HEK293 (cell line): ENCODE measurements at regions not wholly inside any gene's neighbourhood (a gene's known extent, or its start where the extent isn't known, plus 50 kb on each side); places are given as distances from the start of the nearest gene placed in this dataset.

Experiments used
- CTCF ChIA-PET: fragments of 350-600 bp; formaldehyde crosslinking; extraction: SDS; loops from one replicate; lab custom pipeline; 2021; ENCODE audit warnings: antibody characterized with exemption; lab: Yijun Ruan, JAX
- POLR2A ChIA-PET: fragments of 300-600 bp; formaldehyde crosslinking; extraction: SDS; loops from one replicate; lab custom pipeline; 2020; ENCODE audit warnings: antibody characterized with exemption, inconsistent platforms; lab: Yijun Ruan, JAX
- H3K27ac ChIP-seq: fragments of 200-500 bp; sonication (Bioruptor generic); 2 replicates; pipeline ENCODE4 v1.5.1; 2014; ENCODE audit warnings: low read depth, low read length, control low read depth, inconsistent platforms; ENCODE audit errors: extremely low read depth
- H3K36me3 ChIP-seq, 2 experiments: fragments of 200-500 bp in 1 of 2; sonication (Bioruptor generic) in 1 of 2; 1 replicate in 1 of 2; 2 replicates in 1 of 2; pipeline ENCODE4 v1.5.1; 2014 to 2017; ENCODE audit warnings: inconsistent platforms in 2 of 2, low read length in 2 of 2; ENCODE audit not compliant: control insufficient read depth in 2 of 2, insufficient read depth in 1 of 2
- H3K4me1 ChIP-seq: fragments of 200-500 bp; sonication (Bioruptor generic); 2 replicates; pipeline ENCODE4 v1.5.1; 2014; ENCODE audit warnings: mild to moderate bottlenecking, low read length, inconsistent platforms; ENCODE audit not compliant: control insufficient read depth, insufficient read depth
- H3K4me3 ChIP-seq: 2 replicates; pipeline ENCODE4 v1.5.1; 2011; ENCODE audit warnings: low read depth, mild to moderate bottlenecking, control low read depth, low read length, moderate library complexity
- H3K9me3 ChIP-seq: fragments of 200-500 bp; sonication (Bioruptor generic); 2 replicates; pipeline ENCODE4 v1.5.1; 2014; ENCODE audit warnings: low read depth, low read length, inconsistent platforms; ENCODE audit not compliant: control insufficient read depth, insufficient read depth
- BCL11A ChIP-seq: fragments of 450-650 bp; formaldehyde crosslinking; IDR thresholded peaks from 2 replicates; pipeline ENCODE4 v1.5.1; 2016; ENCODE audit warnings: low read depth, missing biosample characterization, missing genetic modification characterization
- KLF10 ChIP-seq: fragments of 450-650 bp; IDR thresholded peaks from 2 replicates; pipeline ENCODE4 v1.5.1; 2018; ENCODE audit warnings: missing biosample characterization, mild to moderate bottlenecking, missing genetic modification characterization
- PRDM1 ChIP-seq: fragments of 450-650 bp; formaldehyde crosslinking; IDR thresholded peaks from 2 replicates; pipeline ENCODE4; 2016; ENCODE audit warnings: missing biosample characterization, missing genetic modification characterization
- SETDB1 ChIP-seq: IDR thresholded peaks from one replicate; pipeline ENCODE4 v1.6.1; 2017; ENCODE audit warnings: mild to moderate bottlenecking, low read length, moderate library complexity, mixed read lengths; ENCODE audit not compliant: insufficient read length
- ZBTB26 ChIP-seq: fragments of 450-650 bp; formaldehyde crosslinking; optimal IDR thresholded peaks from 2 replicates; pipeline ENCODE3; 2016; ENCODE audit warnings: missing biosample characterization, mild to moderate bottlenecking, missing genetic modification characterization
- ZNF157 ChIP-seq: fragments of 450-650 bp; formaldehyde crosslinking; IDR thresholded peaks from 2 replicates; pipeline ENCODE4 v1.5.1; 2016; ENCODE audit warnings: missing biosample characterization, missing genetic modification characterization
- ZNF521 ChIP-seq: fragments of 450-650 bp; formaldehyde crosslinking; IDR thresholded peaks from 2 replicates; pipeline ENCODE4 v1.5.1; 2017; ENCODE audit warnings: missing biosample characterization, mild to moderate bottlenecking, missing genetic modification characterization
- ZNF580 ChIP-seq: fragments of 450-650 bp; formaldehyde crosslinking; IDR thresholded peaks from 2 replicates; pipeline ENCODE4 v1.5.1; 2016; ENCODE audit warnings: missing biosample characterization, missing genetic modification characterization
- ZNF664 ChIP-seq: fragments of 450-650 bp; formaldehyde crosslinking; IDR thresholded peaks from 2 replicates; pipeline ENCODE4 v1.5.1; 2016; ENCODE audit warnings: missing biosample characterization, missing genetic modification characterization

DNA sequence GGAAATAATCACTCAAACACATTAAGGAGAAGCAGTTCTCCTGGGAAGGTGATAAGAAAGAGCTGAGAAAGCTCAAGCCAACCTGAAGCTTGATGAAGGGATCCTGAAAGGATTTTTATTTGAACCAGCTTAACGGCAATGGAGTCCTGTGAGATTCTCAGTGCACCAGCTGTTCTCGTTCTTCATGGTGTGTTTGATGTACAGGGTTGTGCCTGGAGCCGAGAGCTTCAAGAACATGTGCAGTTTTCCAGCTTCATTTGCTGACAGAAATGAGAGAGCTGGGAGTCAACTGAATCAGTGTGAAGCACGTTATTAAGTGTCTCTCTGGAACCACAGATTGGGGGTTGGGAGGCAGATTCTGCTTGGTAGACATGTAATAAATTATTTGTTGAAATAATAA is 115.7 kb downstream of the ANKRD50 start (continued):
- TF ChIP-seq ZNF664 (tag by site-specific recombination) (no peak), ZNF521 (tag by site-specific recombination) (no peak)

- Histone ChIP-seq H3K36me3 (no peaks in the 10 kb centered on the region), H3K4me1 (no peaks in the 10 kb centered on the region), H3K4me3 (no peak overlapping the region), H3K27ac (no peak overlapping the region), H3K9me3 (no peaks in the 10 kb centered on the region)
- CTCF ChIA-PET: no interaction called here
- POLR2A ChIA-PET: no interaction called here
- TF ChIP-seq BCL11A (tag by site-specific recombination): no peak
- no peak for TF ChIP-seq ZNF157 (tag by site-specific recombination)
- TF ChIP-seq ZBTB26 (tag by site-specific recombination): no peak
- TF ChIP-seq KLF10 (tag by site-specific recombination): no peak
- no peak for TF ChIP-seq PRDM1 (tag by site-specific recombination)
- no peak for TF ChIP-seq SETDB1
- no peak for TF ChIP-seq ZNF580 (tag by site-specific recombination)
Measured at GRCh38 chr4:124610211-124610610, 102.3 kb downstream of the ANKRD50 start.
